Peyer's patch (tissue), 4 donors: ENCODE measurements at regions not wholly inside any gene's neighbourhood (a gene's known extent, or its start where the extent isn't known, plus 50 kb on each side); places are given as distances from the start of the nearest gene placed in this dataset.

Source experiments
- DNase-seq, 3 donors: peaks; one replicate each; pipeline ENCODE4 v3.0.0-alpha.2; 2017 to 2019
- H3K27ac ChIP-seq, 4 donors: fragments of 200-600 bp; sonication (generic); one replicate each; pipeline ENCODE4 v1.5.1; 2016 to 2019
- H3K27me3 ChIP-seq, 2 donors: fragments of 200-600 bp; sonication (generic); one replicate each; pipeline ENCODE4 v1.5.1; 2019
- H3K36me3 ChIP-seq, 3 donors: fragments of 200-600 bp; sonication (generic); one replicate each; pipeline ENCODE4 v1.5.1; 2016 to 2019
- H3K4me1 ChIP-seq, 4 donors: fragments of 200-600 bp; sonication (generic); one replicate each; pipeline ENCODE4 v1.5.1; 2016 to 2019
- H3K4me3 ChIP-seq, 4 donors: fragments of 200-600 bp; sonication (generic); 1 replicate in 3 of 4; 2 replicates in 1 of 4; pipeline ENCODE4 v1.5.1; 2016 to 2019; ENCODE audit warnings: mild to moderate bottlenecking in 1 of 4
- H3K9me3 ChIP-seq, 4 donors: fragments of 200-600 bp; sonication (generic); one replicate each; pipeline ENCODE4 v1.5.1; 2016 to 2019; ENCODE audit warnings: mild to moderate bottlenecking in 1 of 4
- CTCF ChIP-seq, 6 experiments: fragments of 450-650 bp in 4 of 6; fragments of 200-600 bp in 2 of 6; sonication (generic) in 1 of 6; IDR thresholded peaks; one replicate each; pipeline ENCODE4 v1.5.1; 2017 to 2019; ENCODE audit warnings: antibody characterized with exemption in 6 of 6, mild to moderate bottlenecking in 3 of 6, moderate library complexity in 1 of 6
- POLR2A ChIP-seq, 2 donors: fragments of 450-650 bp; IDR thresholded peaks; one replicate each; pipeline ENCODE4 v1.5.1; 2017; ENCODE audit warnings: antibody characterized with exemption in 2 of 2, mild to moderate bottlenecking in 2 of 2, moderate library complexity in 2 of 2

GRCh38 chr2:234320066-234320465, 176.8 kb downstream of the ARL4C start:
- H3K4me1 ChIP-seq, result no peaks in the 10 kb centered on the region
- H3K9me3 ChIP-seq, result no peaks in the 10 kb centered on the region
- no peak overlapping the region for H3K27ac ChIP-seq
- TF ChIP-seq POLR2A (IDR thresholded peaks at IDR 0.05) (no peak), CTCF (IDR thresholded peaks at IDR 0.05) (no peak)
- no peaks in the 10 kb centered on the region for H3K36me3 ChIP-seq
- no peak for DNase-seq
- no peaks in the 10 kb centered on the region for H3K27me3 ChIP-seq
- H3K4me3 ChIP-seq, result no peak overlapping the region

GRCh38 chr2:234318361-234318760, 178.5 kb downstream of the ARL4C start:
- no peaks in the 10 kb centered on the region for H3K27me3 ChIP-seq
- H3K36me3 ChIP-seq, result no peaks in the 10 kb centered on the region
- no peaks in the 10 kb centered on the region for H3K4me1 ChIP-seq
- H3K27ac ChIP-seq, result no peak overlapping the region
- no peak for DNase-seq
- TF ChIP-seq POLR2A (IDR thresholded peaks at IDR 0.05) (no peak), CTCF (IDR thresholded peaks at IDR 0.05) (no peak)
- no peak overlapping the region for H3K4me3 ChIP-seq
- no peaks in the 10 kb centered on the region for H3K9me3 ChIP-seq

GRCh38 chr2:234313558-234313957, 183.3 kb downstream of the ARL4C start:
- Histone ChIP-seq H3K27me3 (no peaks in the 10 kb centered on the region), H3K27ac (peak overlapping the region in 1 of 4 donors; percentile 30), H3K4me3 (no peak overlapping the region), H3K36me3 (no peaks in the 10 kb centered on the region), H3K9me3 (no peaks in the 10 kb centered on the region), H3K4me1 (peaks cover 0 to 4% (median 0%) of the 10 kb centered on the region in 4 donors)
- no peak for DNase-seq
- TF ChIP-seq POLR2A (IDR thresholded peaks at IDR 0.05) (no peak), CTCF (IDR thresholded peaks at IDR 0.05) (no peak)

GRCh38 chr2:234310166-234310565, 186.7 kb downstream of the ARL4C start:
- H3K4me1 ChIP-seq, result peaks cover 0 to 4% (median 0%) of the 10 kb centered on the region in 4 donors
- H3K27ac ChIP-seq, result no peak overlapping the region
- no peak for DNase-seq
- H3K9me3 ChIP-seq, result no peaks in the 10 kb centered on the region
- H3K4me3 ChIP-seq, result no peak overlapping the region
- no peaks in the 10 kb centered on the region for H3K27me3 ChIP-seq
- H3K36me3 ChIP-seq, result no peaks in the 10 kb centered on the region
- TF ChIP-seq POLR2A (IDR thresholded peaks at IDR 0.05) (no peak), CTCF (IDR thresholded peaks at IDR 0.05) (no peak)

GRCh38 chr2:234309431-234309830, 187.4 kb downstream of the ARL4C start:
- Histone ChIP-seq H3K4me1 (peaks cover 0 to 4% (median 0%) of the 10 kb centered on the region in 4 donors), H3K4me3 (no peak overlapping the region), H3K27ac (peak overlapping the region in 2 of 4 donors; percentile 54 to 67), H3K36me3 (no peaks in the 10 kb centered on the region), H3K27me3 (no peaks in the 10 kb centered on the region), H3K9me3 (no peaks in the 10 kb centered on the region)
- DNase-seq, result no peak
- TF ChIP-seq POLR2A (IDR thresholded peaks at IDR 0.05) (no peak), CTCF (IDR thresholded peaks at IDR 0.05) (no peak)

GRCh38 chr2:234308813-234309195, 188.1 kb downstream of the ARL4C start:
- peak overlapping the region in 3 of 4 donors; percentile 53 to 67 (median 54) for H3K27ac ChIP-seq
- no peaks in the 10 kb centered on the region for H3K27me3 ChIP-seq
- peak in 2 of 3 donors; percentile 69 to 85 for DNase-seq
- no peak overlapping the region for H3K4me3 ChIP-seq
- H3K4me1 ChIP-seq, result peaks cover 0 to 4% (median 0%) of the 10 kb centered on the region in 4 donors
- H3K36me3 ChIP-seq, result no peaks in the 10 kb centered on the region
- TF ChIP-seq POLR2A (IDR thresholded peaks at IDR 0.05), result no peak
- TF ChIP-seq CTCF (IDR thresholded peaks at IDR 0.05), result peak in 1 of 6 experiments; percentile 2
- no peaks in the 10 kb centered on the region for H3K9me3 ChIP-seq
